ENCODE measurements at regions not wholly inside any gene's neighbourhood (a gene's known extent, or its start where the extent isn't known, plus 50 kb on each side); places are given as distances from the start of the nearest gene placed in this dataset.

- Histone ChIP-seq H3K36me3 (ENCODE audit: control insufficient read depth, insufficient read depth, low read length) (no peaks in the 10 kb centered on the region), H3K9me3 (ENCODE audit: control insufficient read depth, insufficient read depth, low read length) (no peaks in the 10 kb centered on the region), H3K4me1 (ENCODE audit: control insufficient read depth, insufficient read depth, low read length) (peaks cover 16% of the 10 kb centered on the region), H3K4me3 (ENCODE audit: low read length) (no peak overlapping the region), H3K27me3 (ENCODE audit: control insufficient read depth, insufficient read depth, low read length) (no peaks in the 10 kb centered on the region), H3K27ac (ENCODE audit: low read length) (no peak overlapping the region)
- Mint-ChIP-seq H3K27ac (no peak overlapping the region), H3K9me3 (no peaks in the 10 kb centered on the region), H3K4me3 (no peak overlapping the region), H3K4me1 (peaks cover 7 to 12% of the 10 kb centered on the region in 2 donors), H3K36me3 (no peaks in the 10 kb centered on the region), H3K27me3 (ENCODE audit: low read depth in 2 of 2) (no peaks in the 10 kb centered on the region)
- WGBS (ENCODE audit: insufficient coverage): no CpG with 5 or more reads among the region's 1 CpG
- no peak for TF ChIP-seq CTCF (IDR thresholded peaks at IDR 0.05)
- peak in 1 of 2 donors; percentile 23 for DNase-seq
- intact Hi-C loops (cut with micrococcal nuclease): no loop called here
- no peak for ATAC-seq
These were observed 98.5 kb upstream of the CCDC80 start for GRCh38 chr3:112739252-112739965.

GRCh38 chr3:112738366-112738765 is 97.4 kb upstream of the CCDC80 start:
- Mint-ChIP-seq H3K36me3 (no peaks in the 10 kb centered on the region), H3K27ac (no peak overlapping the region), H3K4me3 (no peak overlapping the region), H3K27me3 (ENCODE audit: low read depth in 2 of 2) (no peaks in the 10 kb centered on the region), H3K4me1 (peaks cover 7 to 12% of the 10 kb centered on the region in 2 donors), H3K9me3 (no peaks in the 10 kb centered on the region)
- no peak for TF ChIP-seq CTCF (IDR thresholded peaks at IDR 0.05)
- no peaks in the 10 kb centered on the region for H3K36me3 ChIP-seq (ENCODE audit: control insufficient read depth, insufficient read depth, low read length)
- intact Hi-C loops (cut with micrococcal nuclease): no loop called here
- no peaks in the 10 kb centered on the region for H3K27me3 ChIP-seq (ENCODE audit: control insufficient read depth, insufficient read depth, low read length)
- no peak for DNase-seq
- H3K4me3 ChIP-seq (ENCODE audit: low read length): no peak overlapping the region
- H3K27ac ChIP-seq (ENCODE audit: low read length): no peak overlapping the region
- peaks cover 16% of the 10 kb centered on the region for H3K4me1 ChIP-seq (ENCODE audit: control insufficient read depth, insufficient read depth, low read length)
- ATAC-seq: no peak
- no peaks in the 10 kb centered on the region for H3K9me3 ChIP-seq (ENCODE audit: control insufficient read depth, insufficient read depth, low read length)

GRCh38 chr3:112736805-112737566 is 96.0 kb upstream of the CCDC80 start:
- no peaks in the 10 kb centered on the region for H3K27me3 Mint-ChIP-seq (ENCODE audit: low read depth in 2 of 2)
- H3K9me3 Mint-ChIP-seq: no peaks in the 10 kb centered on the region
- H3K4me3 Mint-ChIP-seq: no peak overlapping the region
- 80% methylated on average over 10 of the region's 10 CpGs for WGBS (ENCODE audit: insufficient coverage)
- H3K4me1 Mint-ChIP-seq: peaks cover 7 to 12% of the 10 kb centered on the region in 2 donors
- Histone ChIP-seq H3K27me3 (ENCODE audit: control insufficient read depth, insufficient read depth, low read length) (no peaks in the 10 kb centered on the region), H3K27ac (ENCODE audit: low read length) (no peak overlapping the region), H3K9me3 (ENCODE audit: control insufficient read depth, insufficient read depth, low read length) (no peaks in the 10 kb centered on the region), H3K4me3 (ENCODE audit: low read length) (no peak overlapping the region), H3K4me1 (ENCODE audit: control insufficient read depth, insufficient read depth, low read length) (peaks cover 16% of the 10 kb centered on the region), H3K36me3 (ENCODE audit: control insufficient read depth, insufficient read depth, low read length) (no peaks in the 10 kb centered on the region)
- peak in 1 of 2 donors; percentile 50 for DNase-seq
- H3K27ac Mint-ChIP-seq: no peak overlapping the region
- no peak for TF ChIP-seq CTCF (IDR thresholded peaks at IDR 0.05)
- H3K36me3 Mint-ChIP-seq: no peaks in the 10 kb centered on the region
- intact Hi-C loops (cut with micrococcal nuclease): no loop called here
- ATAC-seq: no peak

All from natural killer cell (primary cell).